H9 (cell line): ENCODE measurements at regions not wholly inside any gene's neighbourhood (a gene's known extent, or its start where the extent isn't known, plus 50 kb on each side); places are given as distances from the start of the nearest gene placed in this dataset.

Source experiments
- DNase-seq: peaks from one replicate; pipeline ENCODE4 v3.0.0-alpha.2; 2017
- H2AFZ ChIP-seq: one replicate; pipeline ENCODE4 v1.6.1; 2013; ENCODE audit warnings: mild to moderate bottlenecking, low read length, control low read depth, moderate library complexity
- H2AK5ac ChIP-seq: 2 replicates; pipeline ENCODE4 v1.6.1; 2013; ENCODE audit warnings: low read length, control low read depth, mixed read lengths; ENCODE audit not compliant: insufficient read length
- H2BK120ac ChIP-seq: one replicate; pipeline ENCODE4 v1.6.1; 2013; ENCODE audit warnings: low read depth, mild to moderate bottlenecking, low read length, control low read depth, inconsistent platforms; ENCODE audit not compliant: poor library complexity, severe bottlenecking
- H2BK12ac ChIP-seq: 2 replicates; pipeline ENCODE4 v1.6.1; 2013; ENCODE audit warnings: low read length, control low read depth, mixed read lengths, low read depth; ENCODE audit not compliant: insufficient read length
- H2BK15ac ChIP-seq: 2 replicates; pipeline ENCODE4 v1.6.1; 2013; ENCODE audit warnings: low read depth, low read length, control low read depth
- H2BK20ac ChIP-seq: one replicate; pipeline ENCODE4 v1.6.1; 2013; ENCODE audit warnings: low read depth, mild to moderate bottlenecking, low read length, control low read depth, inconsistent platforms; ENCODE audit not compliant: poor library complexity, severe bottlenecking
- H2BK5ac ChIP-seq: 2 replicates; pipeline ENCODE4 v1.6.1; 2013; ENCODE audit warnings: low read length, control low read depth, mixed read lengths; ENCODE audit not compliant: insufficient read length
- H3K14ac ChIP-seq: 2 replicates; pipeline ENCODE4 v1.6.1; 2013; ENCODE audit warnings: low read length, control low read depth; ENCODE audit not compliant: insufficient read depth
- H3K18ac ChIP-seq: 2 replicates; pipeline ENCODE4 v1.6.1; 2013; ENCODE audit warnings: low read depth, mild to moderate bottlenecking, mixed read lengths, low read length, control low read depth; ENCODE audit not compliant: insufficient read length
- H3K23ac ChIP-seq: 2 replicates; pipeline ENCODE4 v1.6.1; 2013; ENCODE audit warnings: low read length, control low read depth, mixed read lengths, low read depth; ENCODE audit not compliant: insufficient read length
- H3K23me2 ChIP-seq: 2 replicates; pipeline ENCODE4 v1.6.1; 2013; ENCODE audit warnings: low read depth, mild to moderate bottlenecking, mixed read lengths, low read length, control low read depth; ENCODE audit not compliant: insufficient read length, poor library complexity, severe bottlenecking
- H3K27ac ChIP-seq: 2 replicates; pipeline ENCODE4 v1.5.1; 2013; ENCODE audit warnings: low read length, control low read depth, mixed read lengths, low read depth; ENCODE audit not compliant: insufficient read length
- H3K27me3 ChIP-seq: 2 replicates; pipeline ENCODE4 v1.6.1; 2013; ENCODE audit warnings: low read length, control low read depth, inconsistent platforms; ENCODE audit not compliant: insufficient read depth
- H3K4ac ChIP-seq: 2 replicates; pipeline ENCODE4 v1.6.1; 2013; ENCODE audit warnings: low read depth, mild to moderate bottlenecking, control low read depth, inconsistent platforms, low read length, moderate library complexity
- H3K4me1 ChIP-seq: 2 replicates; pipeline ENCODE4 v1.6.1; 2013; ENCODE audit warnings: low read length, control low read depth, inconsistent platforms; ENCODE audit not compliant: insufficient read depth
- H3K4me2 ChIP-seq: 2 replicates; pipeline ENCODE4 v1.6.1; 2013; ENCODE audit warnings: low read length, control low read depth, mixed read lengths; ENCODE audit not compliant: insufficient read length, insufficient read depth
- H3K56ac ChIP-seq: 2 replicates; pipeline ENCODE4 v1.6.1; 2013; ENCODE audit warnings: low read depth, mild to moderate bottlenecking, mixed read lengths, low read length, control low read depth; ENCODE audit not compliant: insufficient read length
- H3K79me1 ChIP-seq: 2 replicates; pipeline ENCODE4 v1.6.1; 2013; ENCODE audit warnings: low read depth, mild to moderate bottlenecking, moderate library complexity, low read length, control low read depth, inconsistent platforms; ENCODE audit not compliant: insufficient read depth, poor library complexity, severe bottlenecking
- H3K79me2 ChIP-seq: 2 replicates; pipeline ENCODE4 v1.6.1; 2013; ENCODE audit warnings: low read length, control low read depth, inconsistent platforms; ENCODE audit not compliant: insufficient read depth
- H3K9ac ChIP-seq: 2 replicates; pipeline ENCODE4 v1.6.1; 2013; ENCODE audit warnings: low read length, control low read depth, mixed read lengths; ENCODE audit not compliant: insufficient read length; ENCODE audit errors: extremely low read depth
- H3K9me3 ChIP-seq: one replicate; pipeline ENCODE4 v1.6.1; 2013; ENCODE audit warnings: low read depth, low read length, inconsistent platforms; ENCODE audit not compliant: control insufficient read depth
- H3T11ph ChIP-seq: one replicate; pipeline ENCODE4 v1.6.1; 2013; ENCODE audit warnings: mild to moderate bottlenecking, low read length, control low read depth, inconsistent platforms
- H4K20me1 ChIP-seq: one replicate; pipeline ENCODE4 v1.6.1; 2013; ENCODE audit not compliant: control insufficient read depth, insufficient read length, insufficient read depth
- H4K5ac ChIP-seq: 2 replicates; pipeline ENCODE4 v1.6.1; 2013; ENCODE audit warnings: low read depth, mild to moderate bottlenecking, mixed read lengths, low read length, control low read depth; ENCODE audit not compliant: insufficient read length
- H4K8ac ChIP-seq: replicated peaks from 2 replicates; pipeline ENCODE4 v1.6.1; 2013; ENCODE audit warnings: low read length, control low read depth, mixed read lengths, low read depth; ENCODE audit not compliant: insufficient read length
- H4K91ac ChIP-seq: 2 replicates; pipeline ENCODE4 v1.6.1; 2013; ENCODE audit warnings: low read depth, mild to moderate bottlenecking, moderate library complexity, mixed read lengths, low read length, control low read depth; ENCODE audit not compliant: insufficient read length
- H3K27ac Mint-ChIP-seq, 3 experiments: 2 replicates in 2 of 3; 3 replicates in 1 of 3; pipeline ENCODE4 v1.8.0; 2020 to 2021; ENCODE audit warnings: mixed read lengths in 3 of 3, mild to moderate bottlenecking in 1 of 3, moderate library complexity in 1 of 3
- H3K27me3 Mint-ChIP-seq: 2 replicates; pipeline ENCODE4 v1.8.0; 2021; ENCODE audit warnings: low read depth, mild to moderate bottlenecking, moderate library complexity, mixed read lengths
- H3K36me3 Mint-ChIP-seq, 3 experiments: 2 replicates in 2 of 3; 3 replicates in 1 of 3; pipeline ENCODE4 v1.8.0; 2020 to 2021; ENCODE audit warnings: low read depth in 3 of 3, mixed read lengths in 3 of 3; ENCODE audit not compliant: insufficient read depth in 1 of 3
- H3K4me1 Mint-ChIP-seq, 2 experiments: 2 replicates each; pipeline ENCODE4 v1.8.0; 2020; ENCODE audit warnings: mixed read lengths in 2 of 2
- H3K4me3 Mint-ChIP-seq, 2 experiments: 2 replicates in 1 of 2; 3 replicates in 1 of 2; pipeline ENCODE4 v1.8.0; 2020 to 2021; ENCODE audit warnings: mild to moderate bottlenecking in 2 of 2, mixed read lengths in 2 of 2, moderate library complexity in 1 of 2
- H3K9me3 Mint-ChIP-seq, 2 experiments: 2 replicates in 1 of 2; 3 replicates in 1 of 2; pipeline ENCODE4 v1.8.0; 2020; ENCODE audit warnings: mild to moderate bottlenecking in 2 of 2, mixed read lengths in 2 of 2, moderate library complexity in 1 of 2
- WGBS: extraction: QIAGEN DNeasy Blood & Tissue Kit; methylation state at CpG from one replicate; pipeline ENCODE4 v1.1.7; 2013; ENCODE audit warnings: missing lambda C conversion rate, low lambda C conversion rate, mixed read lengths; ENCODE audit not compliant: insufficient read length; ENCODE audit errors: extremely low coverage; 5-methylcytosine and 5-hydroxymethylcytosine counted together
- TF ChIP-seq, protein P1 (sequence below): fragments of 200-600 bp; sonication (generic); conservative IDR thresholded peaks from 3 replicates; pipeline ENCODE4 v1.8.0; 2021; ENCODE audit warnings: antibody characterized with exemption, mild to moderate bottlenecking

- no peaks in the 10 kb centered on the region for H3K27me3 ChIP-seq
- no peak overlapping the region for H2AFZ ChIP-seq
- H4K8ac ChIP-seq, result no peak overlapping the region
- no peak overlapping the region for H2BK15ac ChIP-seq
- H4K91ac ChIP-seq, result no peak overlapping the region
- no peaks in the 10 kb centered on the region for H3K23me2 ChIP-seq
- H2BK120ac ChIP-seq, result no peak overlapping the region
- H3K4me2 ChIP-seq, result no peak overlapping the region
- H2BK5ac ChIP-seq, result no peak overlapping the region
- no peaks in the 10 kb centered on the region for H3K79me1 ChIP-seq
- no peak overlapping the region for H3K4ac ChIP-seq
- H3K23ac ChIP-seq, result no peak overlapping the region
- H2AK5ac ChIP-seq, result no peak overlapping the region
- H3K14ac ChIP-seq, result no peak overlapping the region
- no peak overlapping the region for H3K18ac ChIP-seq
- no peak overlapping the region for H3K27ac ChIP-seq
- H2BK12ac ChIP-seq, result no peak overlapping the region
- H3K36me3 Mint-ChIP-seq, result no peaks in the 10 kb centered on the region
- DNase-seq, result no peak
- no peak overlapping the region for H3K56ac ChIP-seq
- no peaks in the 10 kb centered on the region for H3K79me2 ChIP-seq
- WGBS, result no CpG with 5 or more reads among the region's 6 CpGs
- no peak overlapping the region for H3T11ph ChIP-seq
- no peaks in the 10 kb centered on the region for H3K27me3 Mint-ChIP-seq
- no peak overlapping the region for H4K5ac ChIP-seq
- H4K20me1 ChIP-seq, result no peaks in the 10 kb centered on the region
- H3K9me3 ChIP-seq, result no peaks in the 10 kb centered on the region
- H2BK20ac ChIP-seq, result no peak overlapping the region
- TF ChIP-seq, protein P1, sequence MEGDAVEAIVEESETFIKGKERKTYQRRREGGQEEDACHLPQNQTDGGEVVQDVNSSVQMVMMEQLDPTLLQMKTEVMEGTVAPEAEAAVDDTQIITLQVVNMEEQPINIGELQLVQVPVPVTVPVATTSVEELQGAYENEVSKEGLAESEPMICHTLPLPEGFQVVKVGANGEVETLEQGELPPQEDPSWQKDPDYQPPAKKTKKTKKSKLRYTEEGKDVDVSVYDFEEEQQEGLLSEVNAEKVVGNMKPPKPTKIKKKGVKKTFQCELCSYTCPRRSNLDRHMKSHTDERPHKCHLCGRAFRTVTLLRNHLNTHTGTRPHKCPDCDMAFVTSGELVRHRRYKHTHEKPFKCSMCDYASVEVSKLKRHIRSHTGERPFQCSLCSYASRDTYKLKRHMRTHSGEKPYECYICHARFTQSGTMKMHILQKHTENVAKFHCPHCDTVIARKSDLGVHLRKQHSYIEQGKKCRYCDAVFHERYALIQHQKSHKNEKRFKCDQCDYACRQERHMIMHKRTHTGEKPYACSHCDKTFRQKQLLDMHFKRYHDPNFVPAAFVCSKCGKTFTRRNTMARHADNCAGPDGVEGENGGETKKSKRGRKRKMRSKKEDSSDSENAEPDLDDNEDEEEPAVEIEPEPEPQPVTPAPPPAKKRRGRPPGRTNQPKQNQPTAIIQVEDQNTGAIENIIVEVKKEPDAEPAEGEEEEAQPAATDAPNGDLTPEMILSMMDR, result no peak
- no peak overlapping the region for H3K9ac ChIP-seq
- H3K4me1 ChIP-seq, result peaks cover 3% of the 10 kb centered on the region; the same call in 1 of the 2 replicates
- peaks cover 12 to 13% of the 10 kb centered on the region in 2 experiments for H3K4me1 Mint-ChIP-seq
- H3K9me3 Mint-ChIP-seq, result no peaks in the 10 kb centered on the region
- no peak overlapping the region for H3K27ac Mint-ChIP-seq
- H3K4me3 Mint-ChIP-seq, result no peak overlapping the region
Observed at GRCh38 chr11:11740073-11740702, 101.6 kb upstream of the USP47 start.
